Progenitor cell of endocrine pancreas (in vitro differentiated cells): ENCODE measurements at regions not wholly inside any gene's neighbourhood (a gene's known extent, or its start where the extent isn't known, plus 50 kb on each side); places are given as distances from the start of the nearest gene placed in this dataset.

ENCODE experiments used
- DNase-seq: peaks from one replicate; pipeline ENCODE4 v3.0.0; 2021; ENCODE audit warnings: low spot score; ENCODE audit not compliant: unreplicated experiment
- H3K27ac Mint-ChIP-seq: 2 replicates; pipeline ENCODE4 v1.8.0; 2021; ENCODE audit warnings: mild to moderate bottlenecking, moderate library complexity, mixed read lengths
- H3K27me3 Mint-ChIP-seq: 2 replicates; pipeline ENCODE4 v1.8.0; 2021; ENCODE audit warnings: mixed read lengths
- H3K36me3 Mint-ChIP-seq: 2 replicates; pipeline ENCODE4 v1.8.0; 2022; ENCODE audit warnings: mixed read lengths; ENCODE audit not compliant: insufficient read depth
- H3K4me1 Mint-ChIP-seq: 2 replicates; pipeline ENCODE4 v1.8.0; 2021; ENCODE audit warnings: low read depth, mixed read lengths
- H3K4me3 Mint-ChIP-seq: 2 replicates; pipeline ENCODE4 v1.8.0; 2021; ENCODE audit warnings: low read depth, mild to moderate bottlenecking, moderate library complexity, mixed read lengths
- H3K9me3 Mint-ChIP-seq: 2 replicates; pipeline ENCODE4 v1.8.0; 2021; ENCODE audit warnings: low read depth, mixed read lengths
- TF ChIP-seq, protein P1 (sequence below): fragments of 200-600 bp; sonication (generic); IDR thresholded peaks from one replicate; pipeline ENCODE4 v1.5.0; 2021; ENCODE audit warnings: antibody characterized with exemption, mild to moderate bottlenecking; ENCODE audit not compliant: unreplicated experiment

DNA sequence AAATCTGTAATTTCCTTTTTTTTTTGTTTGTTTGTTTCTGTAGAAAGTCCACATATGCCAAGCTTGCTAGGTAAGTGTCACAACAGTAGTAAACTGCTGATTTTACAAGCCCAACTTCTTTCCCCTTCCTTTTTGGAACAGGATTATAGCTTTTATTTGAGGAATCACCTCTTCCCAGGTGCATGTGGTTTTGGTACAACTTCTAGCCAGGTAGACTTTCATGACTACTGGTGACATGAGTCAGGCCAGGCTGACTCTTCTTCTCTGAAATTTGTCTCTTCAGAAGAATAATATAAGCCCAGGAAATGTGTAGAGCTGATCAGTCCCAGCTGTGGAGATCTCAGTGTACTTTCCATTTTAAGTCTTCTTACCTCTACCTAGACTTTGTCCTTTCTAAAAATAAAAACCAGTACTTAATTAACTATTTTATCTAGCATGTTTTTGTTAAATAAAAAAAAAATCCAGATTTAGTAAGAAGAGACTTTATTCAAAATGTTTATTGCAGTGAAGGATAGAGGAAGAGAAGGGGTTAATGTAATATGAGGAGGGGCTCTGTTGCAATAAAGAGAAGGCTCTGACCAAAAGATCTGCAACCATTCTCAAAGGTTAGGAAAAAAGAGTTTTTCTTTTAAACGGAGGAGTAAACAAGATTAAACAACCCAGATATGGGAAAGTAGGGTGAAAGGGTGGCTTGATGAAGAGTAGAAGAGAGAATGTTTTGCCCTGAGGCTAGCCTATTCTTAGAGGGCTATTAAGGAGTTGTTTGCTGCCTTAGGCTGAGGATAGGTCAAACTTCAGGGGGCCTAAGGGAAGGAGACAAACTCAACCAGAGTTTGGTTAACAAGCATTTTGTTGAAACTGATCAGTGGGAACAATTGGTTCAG lies 664.2 kb downstream of the SORCS1 start:
- peaks cover 14% of the 10 kb centered on the region for H3K4me1 Mint-ChIP-seq
- no peak overlapping the region for H3K4me3 Mint-ChIP-seq
- H3K27me3 Mint-ChIP-seq, result no peaks in the 10 kb centered on the region
- TF ChIP-seq, protein P1, sequence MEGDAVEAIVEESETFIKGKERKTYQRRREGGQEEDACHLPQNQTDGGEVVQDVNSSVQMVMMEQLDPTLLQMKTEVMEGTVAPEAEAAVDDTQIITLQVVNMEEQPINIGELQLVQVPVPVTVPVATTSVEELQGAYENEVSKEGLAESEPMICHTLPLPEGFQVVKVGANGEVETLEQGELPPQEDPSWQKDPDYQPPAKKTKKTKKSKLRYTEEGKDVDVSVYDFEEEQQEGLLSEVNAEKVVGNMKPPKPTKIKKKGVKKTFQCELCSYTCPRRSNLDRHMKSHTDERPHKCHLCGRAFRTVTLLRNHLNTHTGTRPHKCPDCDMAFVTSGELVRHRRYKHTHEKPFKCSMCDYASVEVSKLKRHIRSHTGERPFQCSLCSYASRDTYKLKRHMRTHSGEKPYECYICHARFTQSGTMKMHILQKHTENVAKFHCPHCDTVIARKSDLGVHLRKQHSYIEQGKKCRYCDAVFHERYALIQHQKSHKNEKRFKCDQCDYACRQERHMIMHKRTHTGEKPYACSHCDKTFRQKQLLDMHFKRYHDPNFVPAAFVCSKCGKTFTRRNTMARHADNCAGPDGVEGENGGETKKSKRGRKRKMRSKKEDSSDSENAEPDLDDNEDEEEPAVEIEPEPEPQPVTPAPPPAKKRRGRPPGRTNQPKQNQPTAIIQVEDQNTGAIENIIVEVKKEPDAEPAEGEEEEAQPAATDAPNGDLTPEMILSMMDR, result no peak
- no peaks in the 10 kb centered on the region for H3K36me3 Mint-ChIP-seq
- H3K27ac Mint-ChIP-seq, result no peak overlapping the region
- peaks cover 3% of the 10 kb centered on the region for H3K9me3 Mint-ChIP-seq
- no peak for DNase-seq

- Mint-ChIP-seq H3K27ac (no peak overlapping the region), H3K27me3 (no peaks in the 10 kb centered on the region), H3K36me3 (no peaks in the 10 kb centered on the region), H3K4me1 (peaks cover 14% of the 10 kb centered on the region), H3K9me3 (peaks cover 3% of the 10 kb centered on the region), H3K4me3 (no peak overlapping the region)
- DNase-seq, result no peak
- TF ChIP-seq, protein P1, result no peak
Measured at GRCh38 chr10:106499448-106499847, 665.1 kb downstream of the SORCS1 start.

GRCh38 chr10:106498675-106499074 lies 665.8 kb downstream of the SORCS1 start:
- H3K27me3 Mint-ChIP-seq, result no peaks in the 10 kb centered on the region
- H3K4me1 Mint-ChIP-seq, result peaks cover 14% of the 10 kb centered on the region
- no peak for DNase-seq
- no peak overlapping the region for H3K27ac Mint-ChIP-seq
- no peak overlapping the region for H3K4me3 Mint-ChIP-seq
- TF ChIP-seq, protein P1, result no peak
- peaks cover 3% of the 10 kb centered on the region for H3K9me3 Mint-ChIP-seq
- H3K36me3 Mint-ChIP-seq, result no peaks in the 10 kb centered on the region

DNA sequence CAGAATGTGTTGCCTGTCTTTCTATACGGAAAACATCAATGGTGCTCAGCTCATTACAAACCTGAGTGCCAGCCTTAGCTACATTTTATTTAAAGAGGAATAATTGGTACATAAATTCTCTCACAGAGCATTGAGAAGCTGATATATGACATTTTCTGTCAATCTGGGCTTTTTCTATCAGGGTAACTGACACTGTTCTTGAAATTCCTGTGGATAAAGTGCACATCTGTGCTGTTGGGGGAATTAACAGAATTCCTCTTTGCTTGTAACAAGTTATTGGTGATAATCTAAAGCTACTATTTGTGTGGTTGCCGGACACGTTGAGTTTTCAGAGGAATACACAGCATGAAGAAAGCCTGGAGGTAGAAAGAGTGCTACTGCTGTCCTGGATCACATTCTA lies 668.6 kb downstream of the SORCS1 start:
- DNase-seq, result no peak
- Mint-ChIP-seq H3K27me3 (no peaks in the 10 kb centered on the region), H3K4me3 (no peak overlapping the region), H3K4me1 (peaks cover 14% of the 10 kb centered on the region), H3K27ac (no peak overlapping the region), H3K36me3 (no peaks in the 10 kb centered on the region), H3K9me3 (peaks cover 3% of the 10 kb centered on the region)
- TF ChIP-seq, protein P1, result no peak

- Mint-ChIP-seq H3K27me3 (no peaks in the 10 kb centered on the region), H3K4me3 (no peak overlapping the region), H3K9me3 (peaks cover 3% of the 10 kb centered on the region), H3K27ac (no peak overlapping the region), H3K4me1 (peaks cover 5% of the 10 kb centered on the region), H3K36me3 (no peaks in the 10 kb centered on the region)
- DNase-seq, result no peak
- TF ChIP-seq, protein P1, result no peak
Measured at GRCh38 chr10:106493751-106494150, 670.8 kb downstream of the SORCS1 start.
